HEK293T (cell line): ENCODE measurements at regions not wholly inside any gene's neighbourhood (a gene's known extent, or its start where the extent isn't known, plus 50 kb on each side); places are given as distances from the start of the nearest gene placed in this dataset.
"Not testable (repeated sequence)": the region's sequence is repeated elsewhere in the genome, so short reads cannot be mapped to it uniquely, and the experiment has no call there.

Experiments
- CTCF ChIA-PET: fragments of 350-600 bp; formaldehyde crosslinking; extraction: SDS; loops from one replicate; lab custom pipeline; 2021; ENCODE audit warnings: antibody characterized with exemption, inconsistent platforms; lab: Yijun Ruan, JAX
- POLR2A ChIA-PET: fragments of 350-600 bp; formaldehyde crosslinking; extraction: SDS; loops from one replicate; lab custom pipeline; 2020; ENCODE audit warnings: antibody characterized with exemption, inconsistent platforms; lab: Yijun Ruan, JAX
- DNase-seq: peaks from one replicate; pipeline ENCODE4 v3.0.0; 2012; ENCODE audit warnings: mixed read lengths; ENCODE audit errors: extremely low spot score

DNA sequence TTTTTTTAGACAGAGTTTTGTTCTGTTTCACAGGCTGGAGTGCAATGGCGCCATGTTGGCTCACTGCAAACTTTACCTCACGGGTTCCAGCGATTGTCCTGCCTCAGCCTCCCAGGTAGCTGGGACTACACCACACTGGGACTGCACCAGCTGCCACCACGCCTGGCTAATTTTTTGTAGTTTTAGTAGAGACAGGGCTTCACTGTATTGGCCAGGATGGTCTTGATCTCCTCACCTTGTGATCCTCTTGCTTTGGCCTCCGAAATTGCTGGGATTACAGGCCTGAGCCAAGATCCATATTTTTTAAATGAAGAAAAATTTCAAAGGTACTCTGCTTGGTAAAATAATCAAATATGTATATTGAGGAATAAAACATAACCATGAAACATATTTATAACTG lies 195.8 kb upstream of the TPTE start:
- POLR2A ChIA-PET, DNase-seq, CTCF ChIA-PET: not testable (repeated sequence)

DNA sequence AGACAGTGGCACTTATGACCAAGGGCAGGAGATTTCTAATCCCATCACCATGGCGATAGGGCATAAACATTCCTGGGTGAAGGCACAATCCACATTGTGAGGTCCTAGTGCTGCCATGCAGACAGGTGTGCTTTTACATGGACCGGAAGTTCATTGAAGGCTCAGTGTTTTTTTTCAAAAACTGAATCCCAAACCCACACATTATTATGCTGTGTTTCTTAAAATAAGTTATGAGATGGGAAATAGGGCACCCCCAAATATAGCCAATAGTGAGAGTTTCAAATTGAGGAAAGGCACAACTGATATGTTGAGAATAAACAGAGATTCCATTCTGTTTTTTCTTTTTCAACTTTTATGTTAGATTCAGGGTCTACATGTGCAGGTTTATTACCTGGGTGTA lies 195.2 kb upstream of the TPTE start:
- POLR2A ChIA-PET: not testable (repeated sequence)

DNA sequence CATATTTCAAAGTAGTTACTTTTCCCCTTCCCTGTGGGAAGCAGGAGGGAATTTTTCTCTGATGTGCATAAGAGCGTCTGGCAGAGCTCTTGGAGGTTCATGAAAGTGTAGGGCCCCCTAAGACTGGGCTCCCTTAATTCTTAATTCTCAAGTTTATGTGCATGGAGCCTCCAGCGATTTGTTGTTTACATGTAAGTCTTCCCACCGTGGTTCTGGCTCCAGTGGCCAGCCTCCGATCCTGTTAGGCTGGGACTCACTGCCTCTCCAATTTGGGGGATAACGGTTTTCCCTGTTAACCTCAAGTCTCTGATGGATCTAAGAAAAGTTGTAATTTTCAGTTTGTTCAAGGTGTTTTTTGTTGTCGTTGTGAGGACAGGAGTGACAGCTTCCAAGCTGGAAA lies 192.7 kb upstream of the TPTE start:
- CTCF ChIA-PET, DNase-seq, POLR2A ChIA-PET: not testable (repeated sequence)

More for the DNA sequence above, 195.2 kb upstream of the TPTE start:
- CTCF ChIA-PET, DNase-seq: not testable (repeated sequence)

DNA sequence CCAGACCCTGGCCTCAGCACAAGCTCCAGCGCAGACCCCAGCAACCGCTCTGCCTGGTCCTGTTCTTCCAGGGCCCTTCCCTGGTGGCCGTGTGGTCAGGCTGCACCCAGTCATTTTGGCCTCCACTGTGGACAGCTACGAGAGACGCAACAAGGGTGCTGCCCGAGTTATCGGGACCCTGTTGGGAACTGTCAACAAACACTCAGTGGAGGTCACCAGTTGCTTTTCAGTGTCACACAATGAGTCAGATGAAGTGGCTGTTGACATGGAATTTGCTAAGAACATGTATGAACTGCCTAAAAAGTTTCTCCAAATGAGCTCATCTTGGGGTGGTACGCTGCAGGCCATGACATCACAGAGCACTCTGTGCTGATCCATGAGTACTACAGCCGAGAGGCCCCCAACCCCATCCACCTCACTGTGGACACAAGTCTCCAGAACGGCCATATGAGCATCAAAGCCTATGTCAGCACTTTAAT lies 190.7 kb upstream of the TPTE start:
- DNase-seq, CTCF ChIA-PET, POLR2A ChIA-PET: not testable (repeated sequence)

DNA sequence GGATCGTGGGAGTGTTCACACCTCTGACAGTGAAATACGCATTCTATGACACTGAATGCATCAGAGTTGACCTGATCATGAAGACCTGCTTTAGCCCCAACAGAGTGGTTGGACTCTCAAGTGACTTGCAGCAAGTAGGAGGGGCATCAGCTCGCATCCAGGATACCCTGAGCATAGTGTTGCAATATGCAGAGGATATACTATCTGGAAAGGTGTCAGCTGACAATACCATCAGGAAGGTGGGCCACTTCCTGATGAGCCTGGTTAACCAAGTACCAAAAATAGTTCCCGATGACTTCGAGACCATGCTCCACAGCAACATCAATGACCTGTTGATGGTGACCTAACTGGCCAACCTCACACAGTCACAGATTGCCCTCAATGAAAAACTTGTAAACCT lies 190.2 kb upstream of the TPTE start:
- POLR2A ChIA-PET, CTCF ChIA-PET, DNase-seq: not testable (repeated sequence)

DNA sequence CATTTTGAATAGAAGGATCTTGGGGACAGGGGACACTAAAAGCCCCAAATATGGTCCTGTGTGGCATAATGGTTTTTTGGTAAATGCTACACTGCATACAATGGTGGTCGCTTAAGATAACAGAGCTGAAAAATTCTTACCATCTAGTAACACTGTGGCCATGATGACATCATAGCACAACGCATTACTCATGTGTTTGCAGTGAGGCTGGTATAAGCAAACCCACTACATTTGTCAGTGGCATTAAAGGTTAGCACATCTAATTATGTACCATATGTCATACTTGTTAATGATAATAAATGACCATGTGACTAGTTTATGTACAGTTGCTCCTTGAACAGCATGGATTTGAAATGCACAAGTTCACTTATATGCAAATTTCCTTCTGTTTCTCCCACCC lies 188.4 kb upstream of the TPTE start:
- DNase-seq, POLR2A ChIA-PET, CTCF ChIA-PET: not testable (repeated sequence)

DNA sequence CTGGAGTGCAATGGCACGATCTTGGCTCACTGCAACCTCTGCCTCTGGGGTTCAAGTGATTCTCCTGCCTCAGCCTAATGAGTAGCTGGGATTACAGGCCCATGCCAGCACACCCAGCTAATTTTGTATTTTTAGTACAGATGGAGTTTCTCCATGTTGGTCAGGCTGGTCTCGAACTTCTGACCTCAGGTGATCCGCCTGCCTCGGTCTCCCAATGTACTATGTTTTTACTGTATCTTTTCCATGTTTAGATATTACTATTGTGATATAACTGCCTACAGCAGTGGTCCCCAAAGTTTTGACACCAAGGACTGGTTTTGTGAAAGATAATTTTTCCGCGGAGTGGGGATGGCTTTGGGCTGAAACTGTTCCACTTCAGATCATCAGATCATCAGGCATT lies 187.0 kb upstream of the TPTE start:
- POLR2A ChIA-PET, DNase-seq, CTCF ChIA-PET: not testable (repeated sequence)

DNA sequence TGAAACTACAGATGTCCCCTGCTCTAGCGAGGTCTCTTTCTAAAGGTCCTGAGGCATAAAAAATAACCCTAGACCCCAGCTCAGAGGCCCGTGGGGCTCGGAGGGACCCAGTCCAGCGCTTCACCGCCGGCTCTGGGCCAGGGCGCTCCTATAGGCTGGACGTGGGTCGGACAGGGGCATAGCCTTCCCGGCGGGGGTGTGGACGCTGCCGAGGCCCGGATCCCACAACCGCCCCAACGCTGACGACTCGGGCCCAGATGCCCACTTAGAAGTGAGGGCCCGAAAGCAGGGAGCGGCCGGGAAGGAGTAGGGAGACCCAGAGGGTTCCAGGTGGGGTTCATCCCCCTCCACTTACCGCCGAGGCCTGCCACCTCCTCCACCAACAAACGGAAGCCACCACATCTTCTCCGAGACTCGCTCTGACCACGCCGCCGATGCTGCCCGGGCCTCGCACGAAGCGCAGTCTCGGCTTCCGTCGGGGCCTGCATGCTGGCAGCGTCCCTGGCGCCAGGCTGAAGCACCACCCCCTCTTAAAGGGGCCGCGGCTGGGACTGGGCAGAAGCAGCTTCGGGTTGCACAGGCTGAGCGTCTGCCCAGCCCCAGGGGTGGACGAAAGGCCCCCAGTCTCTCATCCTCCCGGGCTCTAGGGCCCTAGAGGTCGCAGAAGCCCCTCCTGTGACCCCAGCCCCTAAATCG lies 179.0 kb upstream of the TPTE start:
- DNase-seq, POLR2A ChIA-PET, CTCF ChIA-PET: not testable (repeated sequence)

DNA sequence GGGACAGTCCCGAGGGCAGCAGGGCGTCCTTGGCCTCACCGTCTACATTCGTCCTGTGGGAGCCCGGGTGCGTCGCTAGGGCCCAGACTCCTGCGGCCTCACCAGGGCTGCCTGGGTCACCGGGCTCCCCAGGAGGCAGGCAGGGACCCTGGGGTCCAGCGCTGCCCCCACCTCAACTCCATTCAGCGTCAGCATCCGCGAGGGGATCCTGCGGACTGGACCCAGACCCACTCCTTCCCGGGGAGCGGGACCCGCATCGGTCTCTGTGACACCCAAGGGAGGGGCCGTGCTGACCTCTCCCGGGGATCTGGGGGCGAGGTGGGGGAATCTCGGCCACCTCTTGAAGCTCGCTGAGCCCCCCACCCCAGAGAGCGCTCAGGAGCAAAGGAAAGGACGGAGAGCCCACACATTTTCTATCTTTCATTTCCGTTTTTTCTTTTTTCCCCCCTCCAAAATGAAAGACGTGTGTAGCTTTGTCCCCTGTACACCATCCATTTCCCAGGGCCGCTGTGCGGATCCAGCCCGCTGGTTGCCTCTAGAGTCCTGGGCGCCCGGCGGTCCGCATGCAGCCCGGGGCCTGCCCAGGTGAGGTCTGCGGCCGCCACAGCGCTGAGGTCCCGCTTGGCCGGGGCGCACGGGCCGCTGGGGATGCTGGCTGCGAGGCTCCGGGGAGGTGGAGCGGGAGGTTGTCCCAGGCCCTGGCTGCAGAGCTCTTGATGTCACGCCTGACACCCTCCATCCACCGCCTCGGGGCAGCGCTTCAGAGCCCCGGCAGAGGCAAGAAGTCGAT lies 178.0 kb upstream of the TPTE start:
- DNase-seq, POLR2A ChIA-PET, CTCF ChIA-PET: not testable (repeated sequence)

DNA sequence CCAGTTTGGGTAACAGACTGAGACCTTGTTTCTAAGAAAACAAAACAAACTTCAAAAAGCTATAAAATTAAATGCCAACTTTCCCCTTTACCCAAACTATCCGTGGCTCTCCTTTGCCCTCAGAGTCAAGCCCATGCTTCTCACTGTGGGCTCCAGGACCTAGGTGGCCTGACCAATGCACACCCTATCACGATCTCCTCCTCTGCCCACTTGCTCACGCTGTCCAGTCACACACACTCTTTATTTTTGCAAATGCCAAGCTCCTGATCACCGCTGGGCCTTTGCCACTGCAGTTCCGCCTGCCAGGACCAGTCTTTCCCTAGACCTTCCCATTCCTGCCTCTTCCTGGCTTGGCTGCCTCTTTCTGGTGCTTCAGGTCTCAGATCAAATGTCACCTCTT lies 177.1 kb upstream of the TPTE start:
- DNase-seq, POLR2A ChIA-PET, CTCF ChIA-PET: not testable (repeated sequence)

DNA sequence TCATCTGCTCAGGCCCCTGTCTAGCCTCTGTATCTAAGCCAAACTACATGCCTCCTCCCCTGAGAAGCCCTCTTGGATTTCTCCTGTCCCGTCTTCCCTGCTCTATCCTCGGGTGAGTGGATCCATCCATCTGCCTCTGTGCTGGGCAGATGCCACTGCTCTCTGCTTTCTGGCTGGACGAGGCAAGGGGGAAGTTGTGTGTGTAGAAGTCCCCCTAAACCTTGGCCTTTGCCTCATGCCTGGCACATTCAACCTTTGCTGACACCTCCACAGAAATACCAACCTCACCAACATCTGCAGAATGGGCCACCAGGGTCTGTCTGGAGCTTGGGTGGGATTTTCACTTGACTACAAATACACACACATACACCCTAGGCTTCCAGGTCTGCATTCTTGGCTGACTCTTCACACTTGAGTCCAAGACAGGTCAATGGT lies 176.2 kb upstream of the TPTE start:
- POLR2A ChIA-PET, CTCF ChIA-PET, DNase-seq: not testable (repeated sequence)

DNA sequence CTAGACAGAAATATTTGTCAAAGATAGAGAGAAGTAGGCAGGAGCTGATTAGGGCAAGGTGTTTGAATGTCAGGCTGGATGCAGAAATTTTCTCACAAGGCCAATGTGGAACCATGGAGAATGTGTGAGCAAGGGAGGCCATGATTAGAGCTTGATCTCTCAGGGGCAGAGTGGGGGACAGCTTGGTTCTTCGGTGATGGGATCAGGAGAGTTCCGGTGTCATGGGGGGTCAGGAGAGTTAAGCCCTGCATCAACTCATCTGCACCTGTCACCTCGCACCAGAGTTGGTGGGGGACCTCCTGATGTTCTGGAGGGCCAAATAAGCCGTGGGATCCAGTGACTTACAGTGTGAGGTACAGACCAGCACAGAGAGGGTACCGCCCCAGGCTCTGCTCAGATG lies 175.1 kb upstream of the TPTE start:
- DNase-seq, CTCF ChIA-PET, POLR2A ChIA-PET: not testable (repeated sequence)

DNA sequence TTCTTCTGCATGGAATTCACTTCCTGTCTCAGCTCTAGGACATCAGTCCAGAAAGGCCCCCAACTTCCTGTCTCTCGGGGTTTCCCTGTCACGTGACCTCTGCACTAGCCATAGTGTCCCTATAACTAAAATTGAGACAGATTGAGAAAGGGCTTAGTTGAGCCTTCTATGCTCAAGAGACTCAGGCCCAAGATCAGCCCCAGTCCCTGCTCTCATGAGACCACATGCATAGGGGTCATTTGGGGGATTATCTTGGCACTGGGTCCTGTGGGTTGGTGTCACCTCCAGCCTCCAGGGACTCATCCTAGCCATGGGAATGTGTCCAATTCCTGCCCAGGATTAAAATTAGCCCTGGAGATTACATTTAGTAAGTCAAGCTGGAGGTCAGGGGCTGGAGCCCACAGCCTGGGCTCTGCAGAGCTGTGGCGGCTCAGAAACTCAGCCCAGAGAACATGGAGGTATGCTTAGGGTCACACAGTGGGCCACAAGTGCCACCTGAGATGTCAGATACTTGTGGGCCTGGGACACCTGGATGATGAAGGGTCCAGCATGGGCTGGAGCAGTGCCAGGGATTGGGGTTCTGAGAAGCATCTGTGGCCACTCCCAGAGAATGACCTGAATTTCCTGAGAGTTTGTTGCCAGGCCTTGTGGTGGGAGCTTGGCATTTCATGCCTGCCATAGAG lies 174.3 kb upstream of the TPTE start:
- POLR2A ChIA-PET, DNase-seq, CTCF ChIA-PET: not testable (repeated sequence)

DNA sequence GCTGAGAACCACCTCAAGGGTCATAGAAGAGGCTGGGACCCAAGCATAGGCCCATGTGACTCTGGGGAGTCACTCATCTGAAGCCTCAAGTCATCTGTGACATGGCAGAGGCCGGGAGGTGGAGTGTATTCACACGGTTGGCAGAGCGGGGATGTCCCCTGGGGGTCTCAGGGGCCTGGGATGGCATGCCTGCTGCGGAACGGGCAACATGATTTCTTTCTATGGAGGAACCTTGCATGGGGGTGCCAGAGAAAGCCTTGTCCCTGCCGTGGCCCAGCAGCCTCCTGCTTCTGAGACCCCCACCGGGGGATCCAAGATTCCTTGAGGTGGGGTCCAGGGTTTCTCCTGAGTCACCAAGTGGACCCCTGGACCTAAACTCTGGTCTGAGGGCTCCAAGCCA lies 173.7 kb upstream of the TPTE start:
- DNase-seq, CTCF ChIA-PET, POLR2A ChIA-PET: not testable (repeated sequence)

DNA sequence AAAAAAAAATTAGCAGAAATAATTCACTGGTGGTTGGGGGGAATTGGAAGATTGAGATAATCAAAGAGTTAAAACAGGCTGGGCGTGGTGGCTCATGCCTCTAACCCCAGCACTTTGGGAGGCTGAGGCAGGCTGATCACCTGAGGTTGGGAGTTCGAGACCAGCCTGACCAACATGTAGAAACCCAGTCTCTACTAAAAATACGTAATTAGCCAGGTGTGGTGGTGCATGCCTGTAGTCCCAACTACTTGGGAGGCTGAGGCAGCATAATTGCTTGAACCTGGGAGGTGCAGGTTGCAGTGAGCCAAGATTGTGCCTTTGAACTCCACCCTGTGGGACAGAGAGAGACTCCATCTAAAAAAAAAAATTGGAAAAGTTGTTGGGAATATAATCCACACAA lies 173.2 kb upstream of the TPTE start:
- POLR2A ChIA-PET, CTCF ChIA-PET, DNase-seq: not testable (repeated sequence)

DNA sequence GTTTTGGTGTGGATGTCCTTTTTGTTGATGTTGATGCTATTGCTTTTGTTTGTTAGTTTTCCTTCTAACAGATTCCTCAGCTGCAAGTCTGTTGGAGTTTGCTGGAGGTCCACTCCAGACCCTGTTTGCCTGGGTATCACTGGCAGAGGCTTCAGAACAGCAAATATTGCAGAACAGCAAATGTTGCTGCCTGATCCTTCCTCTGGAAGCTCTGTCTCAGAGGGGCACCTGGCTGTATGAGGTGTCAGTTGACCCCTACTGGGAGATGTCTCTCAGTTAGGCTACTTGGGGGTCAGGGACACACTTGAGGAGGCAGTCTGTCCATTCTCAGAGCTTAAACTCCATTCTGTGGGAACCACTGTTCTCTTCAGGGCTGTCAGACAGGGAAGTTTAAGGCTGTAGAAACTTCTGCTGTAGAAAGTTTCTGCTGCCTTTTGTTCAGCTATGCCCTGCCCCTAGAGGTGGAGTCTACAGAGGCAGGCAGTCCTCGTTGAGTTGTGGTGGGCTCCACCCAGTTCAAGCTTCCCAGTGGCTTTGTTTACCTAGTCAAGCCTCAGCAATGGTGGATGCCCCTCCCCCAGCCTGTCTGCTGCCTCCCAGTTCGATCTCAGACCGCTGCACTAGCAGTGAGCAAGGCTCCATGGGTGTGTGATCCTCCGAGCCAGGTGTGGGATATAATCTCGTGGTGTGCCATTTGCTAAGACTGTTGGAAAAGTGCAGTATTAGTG lies 166.4 kb upstream of the TPTE start:
- POLR2A ChIA-PET, DNase-seq, CTCF ChIA-PET: not testable (repeated sequence)

DNA sequence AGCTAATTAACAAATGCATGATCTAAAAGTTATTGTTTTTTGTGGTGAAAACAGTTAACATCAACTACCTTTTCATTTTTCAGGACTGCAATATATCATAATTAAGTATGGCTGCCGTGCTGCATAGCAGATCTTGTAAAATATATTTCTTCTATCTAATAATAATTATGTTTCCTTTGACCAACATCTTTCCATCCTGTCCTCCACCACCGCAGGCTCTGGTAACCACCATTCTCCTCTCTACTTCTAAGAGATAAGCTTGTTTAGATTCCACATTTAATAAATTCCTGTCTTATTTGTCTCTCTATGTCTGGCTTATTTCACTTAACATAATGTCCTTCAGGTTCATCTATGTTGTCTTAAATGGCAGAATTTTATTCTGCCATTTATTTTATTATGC lies 162.3 kb upstream of the TPTE start:
- POLR2A ChIA-PET, DNase-seq, CTCF ChIA-PET: not testable (repeated sequence)

DNA sequence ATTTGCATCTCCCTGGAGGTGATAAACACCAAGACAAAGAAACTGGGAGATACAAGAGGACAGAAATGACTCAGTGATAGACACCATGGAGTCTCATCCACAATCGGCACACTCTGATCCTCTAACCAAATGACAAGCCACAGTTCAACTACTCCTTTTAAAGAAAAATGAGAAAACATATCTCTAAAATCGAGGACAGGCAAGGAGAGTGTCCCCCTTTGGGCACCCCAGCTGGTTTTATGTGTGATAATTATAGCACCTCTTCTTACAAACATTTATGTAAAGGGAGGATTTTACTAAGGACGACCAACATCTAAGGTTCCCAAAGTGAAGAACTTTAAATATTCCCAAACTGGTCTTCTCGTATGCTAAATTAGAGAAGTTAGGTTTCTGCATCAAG lies 161.5 kb upstream of the TPTE start:
- CTCF ChIA-PET, DNase-seq, POLR2A ChIA-PET: not testable (repeated sequence)
